GM12874 (cell line): ENCODE measurements at regions not wholly inside any gene's neighbourhood (a gene's known extent, or its start where the extent isn't known, plus 50 kb on each side); places are given as distances from the start of the nearest gene placed in this dataset.

Experiments
- TF ChIP-seq, protein P1 (sequence below): IDR thresholded peaks from 2 replicates; pipeline ENCODE4 v1.5.1; 2011; ENCODE audit warnings: low read depth, mild to moderate bottlenecking, control low read depth, low read length, moderate library complexity; ENCODE audit not compliant: insufficient read depth

GRCh38 chr6:112912416-112913101 is 565.4 kb downstream of the RFPL4B start:
- TF ChIP-seq, protein P1, sequence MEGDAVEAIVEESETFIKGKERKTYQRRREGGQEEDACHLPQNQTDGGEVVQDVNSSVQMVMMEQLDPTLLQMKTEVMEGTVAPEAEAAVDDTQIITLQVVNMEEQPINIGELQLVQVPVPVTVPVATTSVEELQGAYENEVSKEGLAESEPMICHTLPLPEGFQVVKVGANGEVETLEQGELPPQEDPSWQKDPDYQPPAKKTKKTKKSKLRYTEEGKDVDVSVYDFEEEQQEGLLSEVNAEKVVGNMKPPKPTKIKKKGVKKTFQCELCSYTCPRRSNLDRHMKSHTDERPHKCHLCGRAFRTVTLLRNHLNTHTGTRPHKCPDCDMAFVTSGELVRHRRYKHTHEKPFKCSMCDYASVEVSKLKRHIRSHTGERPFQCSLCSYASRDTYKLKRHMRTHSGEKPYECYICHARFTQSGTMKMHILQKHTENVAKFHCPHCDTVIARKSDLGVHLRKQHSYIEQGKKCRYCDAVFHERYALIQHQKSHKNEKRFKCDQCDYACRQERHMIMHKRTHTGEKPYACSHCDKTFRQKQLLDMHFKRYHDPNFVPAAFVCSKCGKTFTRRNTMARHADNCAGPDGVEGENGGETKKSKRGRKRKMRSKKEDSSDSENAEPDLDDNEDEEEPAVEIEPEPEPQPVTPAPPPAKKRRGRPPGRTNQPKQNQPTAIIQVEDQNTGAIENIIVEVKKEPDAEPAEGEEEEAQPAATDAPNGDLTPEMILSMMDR = no peak

- TF ChIP-seq, protein P1 = no peak
These were observed 573.9 kb downstream of the RFPL4B start for GRCh38 chr6:112920994-112921393.

- TF ChIP-seq, protein P1 = no peak
These were observed 576.9 kb downstream of the RFPL4B start for GRCh38 chr6:112923940-112924587.

DNA sequence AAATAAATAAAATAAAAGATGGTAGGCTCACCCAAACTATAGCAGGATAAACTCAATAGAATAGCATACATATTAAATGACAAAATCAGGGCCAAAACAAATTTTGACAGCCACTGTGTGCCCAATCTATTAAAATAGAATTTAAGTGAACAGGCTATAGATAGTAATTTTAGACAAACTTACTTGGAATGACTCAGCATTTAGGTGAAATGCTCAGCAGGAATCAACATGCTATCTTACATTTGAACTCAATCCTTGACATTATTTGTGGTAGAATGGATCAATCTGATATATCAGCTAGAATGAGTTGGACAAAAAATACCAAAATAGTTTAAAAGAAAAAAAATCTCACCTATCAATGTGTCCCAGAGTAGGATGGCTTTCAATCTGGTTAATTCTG is 578.6 kb downstream of the RFPL4B start:
- TF ChIP-seq, protein P1 = no peak

- TF ChIP-seq, protein P1 = no peak
These were observed 580.7 kb downstream of the RFPL4B start for GRCh38 chr6:112927641-112928320.

- TF ChIP-seq, protein P1 = no peak
These were observed 582.5 kb downstream of the RFPL4B start for GRCh38 chr6:112929641-112930040.

DNA sequence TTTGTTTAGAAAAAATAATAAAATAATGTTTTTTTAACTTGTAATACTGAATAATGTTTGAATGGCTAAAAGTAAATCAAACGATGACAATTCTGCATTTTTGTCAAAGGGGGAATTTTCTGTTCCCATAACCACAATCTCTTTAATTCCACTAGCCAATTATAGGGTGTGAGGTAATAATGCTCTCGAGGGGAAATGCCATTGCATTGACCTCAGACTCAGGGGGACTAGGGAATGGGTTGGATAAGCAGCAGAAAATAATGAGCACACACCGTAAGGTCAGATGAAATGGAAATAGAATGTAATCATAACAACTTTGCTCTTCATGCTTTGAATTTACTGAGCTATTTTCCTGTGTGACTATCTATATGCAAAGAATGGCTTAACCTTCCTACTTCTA is 584.7 kb downstream of the RFPL4B start:
- TF ChIP-seq, protein P1 = no peak
